Neuronal stem cell (in vitro differentiated cells): ENCODE measurements at regions not wholly inside any gene's neighbourhood (a gene's known extent, or its start where the extent isn't known, plus 50 kb on each side); places are given as distances from the start of the nearest gene placed in this dataset.

Experiments
- DNase-seq: peaks from one replicate; pipeline ENCODE4 v3.0.0-alpha.2; 2013; ENCODE audit warnings: low spot score
- H2AFZ ChIP-seq: one replicate; pipeline ENCODE4 v1.6.1; 2013; ENCODE audit warnings: mild to moderate bottlenecking, low read length, inconsistent platforms
- H2AK5ac ChIP-seq: 2 replicates; pipeline ENCODE4 v1.6.1; 2013; ENCODE audit warnings: low read depth, mild to moderate bottlenecking, inconsistent platforms, low read length, moderate library complexity, mixed read lengths
- H2BK120ac ChIP-seq: 2 replicates; pipeline ENCODE4 v1.6.1; 2013; ENCODE audit warnings: low read depth, mild to moderate bottlenecking, inconsistent platforms, low read length, moderate library complexity, mixed read lengths
- H2BK12ac ChIP-seq: one replicate; pipeline ENCODE4 v1.6.1; 2013; ENCODE audit warnings: low read length, inconsistent platforms
- H2BK15ac ChIP-seq: 2 replicates; pipeline ENCODE4 v1.6.1; 2013; ENCODE audit warnings: mild to moderate bottlenecking, low read length, inconsistent platforms, mixed read lengths
- H2BK5ac ChIP-seq: one replicate; pipeline ENCODE4 v1.6.1; 2013; ENCODE audit warnings: inconsistent platforms, mild to moderate bottlenecking, low read length, moderate library complexity
- H3K14ac ChIP-seq: one replicate; pipeline ENCODE4 v1.6.1; 2013; ENCODE audit warnings: low read length, inconsistent platforms
- H3K18ac ChIP-seq: 2 replicates; pipeline ENCODE4 v1.6.1; 2013; ENCODE audit warnings: low read length, inconsistent platforms
- H3K23ac ChIP-seq: 2 replicates; pipeline ENCODE4 v1.6.1; 2013; ENCODE audit warnings: low read depth, mild to moderate bottlenecking, mixed read lengths, low read length, inconsistent platforms; ENCODE audit not compliant: poor library complexity
- H3K27ac ChIP-seq: replicated peaks from 3 replicates; pipeline ENCODE4 v1.5.1; 2013; ENCODE audit warnings: low read length, inconsistent platforms
- H3K27me3 ChIP-seq, 3 experiments: 2 replicates each; pipeline ENCODE4 v1.6.1; 2013; ENCODE audit warnings: low read length in 3 of 3, mild to moderate bottlenecking in 2 of 3, inconsistent platforms in 1 of 3, low read depth in 1 of 3, mixed read lengths in 1 of 3, moderate library complexity in 1 of 3; ENCODE audit not compliant: control insufficient read depth in 3 of 3, insufficient read depth in 3 of 3
- H3K36me3 ChIP-seq, 2 donors: replicated peaks in 1 of 2; 2 replicates each; pipeline ENCODE4 v1.6.1; 2013; ENCODE audit warnings: low read length in 2 of 2; ENCODE audit not compliant: control insufficient read depth in 2 of 2, insufficient read depth in 2 of 2
- H3K4ac ChIP-seq: 2 replicates; pipeline ENCODE4 v1.6.1; 2013; ENCODE audit warnings: inconsistent platforms, mild to moderate bottlenecking, low read length, moderate library complexity
- H3K4me1 ChIP-seq, 2 donors: 1 replicate in 1 of 2; 2 replicates in 1 of 2; pipeline ENCODE4 v1.6.1; 2013; ENCODE audit warnings: low read length in 2 of 2, low read depth in 1 of 2; ENCODE audit not compliant: control insufficient read depth in 2 of 2, insufficient read depth in 1 of 2
- H3K4me2 ChIP-seq: one replicate; pipeline ENCODE4 v1.6.1; 2013; ENCODE audit warnings: mild to moderate bottlenecking, low read length, inconsistent platforms; ENCODE audit not compliant: insufficient read depth, poor library complexity, severe bottlenecking
- H3K4me3 ChIP-seq, 2 donors: 2 replicates each; pipeline ENCODE4 v1.5.1; 2013; ENCODE audit warnings: low read length in 2 of 2, mild to moderate bottlenecking in 2 of 2, inconsistent platforms in 1 of 2, moderate library complexity in 1 of 2
- H3K79me1 ChIP-seq: one replicate; pipeline ENCODE4 v1.6.1; 2013; ENCODE audit warnings: low read depth, mild to moderate bottlenecking, inconsistent platforms, low read length, moderate library complexity
- H3K9ac ChIP-seq: one replicate; pipeline ENCODE4 v1.6.1; 2013; ENCODE audit warnings: mild to moderate bottlenecking, low read depth, low read length, inconsistent platforms; ENCODE audit not compliant: poor library complexity
- H3K9me3 ChIP-seq, 2 donors: replicated peaks in 1 of 2; 2 replicates each; pipeline versions ENCODE3 to v1.6.1; 2013; ENCODE audit warnings: low read length in 2 of 2, mild to moderate bottlenecking in 2 of 2, inconsistent platforms in 1 of 2, low read depth in 1 of 2, mixed read lengths in 1 of 2, moderate library complexity in 1 of 2; ENCODE audit not compliant: control insufficient read depth in 2 of 2, insufficient read depth in 1 of 2
- H4K8ac ChIP-seq: one replicate; pipeline ENCODE4 v1.6.1; 2013; ENCODE audit warnings: low read depth, mild to moderate bottlenecking, inconsistent platforms, low read length, moderate library complexity
- H4K91ac ChIP-seq: one replicate; pipeline ENCODE4 v1.6.1; 2013; ENCODE audit warnings: low read length, low read depth, mild to moderate bottlenecking, inconsistent platforms; ENCODE audit not compliant: poor library complexity
- WGBS, 2 donors: extraction: QIAGEN DNeasy Blood & Tissue Kit; methylation state at CpG; one replicate each; pipeline ENCODE4 v1.1.7; 2013; ENCODE audit warnings: missing lambda C conversion rate in 2 of 2, mixed read lengths in 1 of 2; ENCODE audit not compliant: insufficient read length in 2 of 2, insufficient replicate concordance in 1 of 2; ENCODE audit errors: extremely low coverage in 2 of 2; 5-methylcytosine and 5-hydroxymethylcytosine counted together

- H2AK5ac ChIP-seq, result no peak overlapping the region
- no peak overlapping the region for H3K14ac ChIP-seq
- no peaks in the 10 kb centered on the region for H3K36me3 ChIP-seq
- WGBS, 2 donors, result no CpG with 5 or more reads among the region's 7 CpGs
- no peak overlapping the region for H3K23ac ChIP-seq
- H3K4ac ChIP-seq, result no peak overlapping the region
- no peak overlapping the region for H2BK120ac ChIP-seq
- peaks cover 8 to 9% of the 10 kb centered on the region in 2 donors for H3K4me1 ChIP-seq
- DNase-seq, result peak; percentile 80
- no peak overlapping the region for H4K8ac ChIP-seq
- no peak overlapping the region for H3K4me2 ChIP-seq
- no peaks in the 10 kb centered on the region for H3K79me1 ChIP-seq
- no peak overlapping the region for H2BK15ac ChIP-seq
- H3K18ac ChIP-seq, result no peak overlapping the region
- no peaks in the 10 kb centered on the region for H3K9me3 ChIP-seq
- peak overlapping the region; percentile 80 for H2AFZ ChIP-seq
- no peak overlapping the region for H2BK12ac ChIP-seq
- H3K27me3 ChIP-seq, result peaks cover 0 to 5% (median 0%) of the 10 kb centered on the region in 3 experiments
- H3K4me3 ChIP-seq, result peak overlapping the region in 1 of 2 donors; percentile 19
- no peak overlapping the region for H3K27ac ChIP-seq
- H4K91ac ChIP-seq, result no peak overlapping the region
- no peak overlapping the region for H3K9ac ChIP-seq
- no peak overlapping the region for H2BK5ac ChIP-seq
Measured at GRCh38 chr9:21576331-21577189, 94.4 kb upstream of the IFNE start.

- Histone ChIP-seq H2BK5ac (no peak overlapping the region), H3K27me3 (peaks cover 0 to 2% (median 0%) of the 10 kb centered on the region in 3 experiments), H3K9me3 (no peaks in the 10 kb centered on the region), H3K14ac (no peak overlapping the region), H3K79me1 (no peaks in the 10 kb centered on the region), H3K23ac (no peak overlapping the region), H3K4me2 (no peak overlapping the region), H4K8ac (no peak overlapping the region), H3K9ac (no peak overlapping the region), H4K91ac (no peak overlapping the region), H3K27ac (no peak overlapping the region), H2BK120ac (no peak overlapping the region), H2BK15ac (no peak overlapping the region), H3K36me3 (no peaks in the 10 kb centered on the region), H3K4me3 (no peak overlapping the region), H3K18ac (no peak overlapping the region), H2AK5ac (no peak overlapping the region), H3K4ac (no peak overlapping the region), H2BK12ac (no peak overlapping the region), H3K4me1 (peaks cover 8 to 9% of the 10 kb centered on the region in 2 donors), H2AFZ (no peak overlapping the region)
- DNase-seq, result no peak
- no CpG with 5 or more reads among the region's 4 CpGs for WGBS, 2 donors
Measured at GRCh38 chr9:21579247-21579671, 97.1 kb upstream of the IFNE start.

GRCh38 chr9:21579743-21580142, 97.6 kb upstream of the IFNE start:
- H3K36me3 ChIP-seq, result no peaks in the 10 kb centered on the region
- no peak overlapping the region for H3K4me2 ChIP-seq
- no peak overlapping the region for H3K14ac ChIP-seq
- DNase-seq, result no peak
- H3K79me1 ChIP-seq, result no peaks in the 10 kb centered on the region
- H4K91ac ChIP-seq, result no peak overlapping the region
- no peak overlapping the region for H3K9ac ChIP-seq
- H3K4ac ChIP-seq, result no peak overlapping the region
- peaks cover 0 to 2% (median 0%) of the 10 kb centered on the region in 3 experiments for H3K27me3 ChIP-seq
- peaks cover 8 to 9% of the 10 kb centered on the region in 2 donors for H3K4me1 ChIP-seq
- H3K27ac ChIP-seq, result no peak overlapping the region
- H2BK120ac ChIP-seq, result no peak overlapping the region
- H3K4me3 ChIP-seq, result no peak overlapping the region
- H2AFZ ChIP-seq, result no peak overlapping the region
- no CpG with 5 or more reads among the region's 1 CpG for WGBS, 2 donors
- no peak overlapping the region for H3K18ac ChIP-seq
- no peaks in the 10 kb centered on the region for H3K9me3 ChIP-seq
- H2BK12ac ChIP-seq, result no peak overlapping the region
- no peak overlapping the region for H3K23ac ChIP-seq
- no peak overlapping the region for H2BK5ac ChIP-seq
- no peak overlapping the region for H2AK5ac ChIP-seq
- H4K8ac ChIP-seq, result no peak overlapping the region
- no peak overlapping the region for H2BK15ac ChIP-seq

- Histone ChIP-seq H3K9me3 (no peaks in the 10 kb centered on the region), H3K23ac (no peak overlapping the region), H3K14ac (no peak overlapping the region), H2BK12ac (no peak overlapping the region), H4K91ac (no peak overlapping the region), H3K4ac (no peak overlapping the region), H3K36me3 (no peaks in the 10 kb centered on the region), H3K4me2 (no peak overlapping the region), H3K9ac (no peak overlapping the region), H3K27ac (no peak overlapping the region), H3K27me3 (peaks cover 0 to 2% (median 0%) of the 10 kb centered on the region in 3 experiments), H2BK120ac (no peak overlapping the region), H2AFZ (no peak overlapping the region), H3K4me1 (peaks cover 5 to 6% of the 10 kb centered on the region in 2 donors), H3K18ac (no peak overlapping the region), H3K79me1 (no peaks in the 10 kb centered on the region), H2BK15ac (no peak overlapping the region), H2AK5ac (no peak overlapping the region), H2BK5ac (no peak overlapping the region), H4K8ac (no peak overlapping the region), H3K4me3 (no peak overlapping the region)
- no peak for DNase-seq
- WGBS, 2 donors, result no CpG with 5 or more reads among the region's 12 CpGs
Measured at GRCh38 chr9:21580636-21581378, 98.7 kb upstream of the IFNE start.
